MM.1S (cell line): ENCODE measurements at regions not wholly inside any gene's neighbourhood (a gene's known extent, or its start where the extent isn't known, plus 50 kb on each side); places are given as distances from the start of the nearest gene placed in this dataset.

Experiments used
- DNase-seq: peaks from one replicate; pipeline ENCODE4 v3.0.0-alpha.2; 2015
- H2AFZ ChIP-seq: fragments of 300-600 bp; sonication (generic); 2 replicates; pipeline ENCODE4 v1.6.0; 2016; ENCODE audit warnings: antibody characterized with exemption, low read length
- H3F3A ChIP-seq: fragments of 300-600 bp; sonication (generic); 2 replicates; pipeline ENCODE4 v1.6.1; 2016; ENCODE audit warnings: mild to moderate bottlenecking, antibody characterized with exemption, low read length, moderate library complexity, mixed read lengths; ENCODE audit not compliant: insufficient read depth
- H3K27ac ChIP-seq: fragments of 300-600 bp; sonication (generic); 2 replicates; pipeline ENCODE4 v1.5.1; 2016; ENCODE audit warnings: mild to moderate bottlenecking, low read length
- H3K27me3 ChIP-seq: fragments of 300-600 bp; sonication (generic); replicated peaks from 2 replicates; pipeline ENCODE4 v1.6.0; 2016; ENCODE audit warnings: low read length; ENCODE audit not compliant: insufficient read depth
- H3K36me3 ChIP-seq: fragments of 300-600 bp; sonication (generic); replicated peaks from 2 replicates; pipeline ENCODE4 v1.6.1; 2016; ENCODE audit warnings: mild to moderate bottlenecking, low read length, mixed read lengths; ENCODE audit not compliant: insufficient read depth
- H3K4me1 ChIP-seq: fragments of 300-600 bp; sonication (generic); 2 replicates; pipeline ENCODE4 v1.6.1; 2016; ENCODE audit warnings: low read length, mixed read lengths
- H3K4me2 ChIP-seq: fragments of 300-600 bp; sonication (generic); 2 replicates; pipeline ENCODE4 v1.6.0; 2016; ENCODE audit warnings: low read depth, low read length
- H3K4me3 ChIP-seq: fragments of 300-600 bp; sonication (generic); 2 replicates; pipeline ENCODE4 v1.5.1; 2016; ENCODE audit warnings: low read length, mixed read lengths
- H3K79me2 ChIP-seq: fragments of 300-600 bp; sonication (generic); 2 replicates; pipeline ENCODE4 v1.6.1; 2016; ENCODE audit warnings: mixed run types, low read length, mixed read lengths
- H3K9ac ChIP-seq: fragments of 300-600 bp; sonication (generic); 2 replicates; pipeline ENCODE4 v1.6.1; 2016; ENCODE audit warnings: low read length, mixed read lengths
- H3K9me2 ChIP-seq: fragments of 300-600 bp; sonication (generic); replicated peaks from 2 replicates; pipeline ENCODE4 v1.6.1; 2016; ENCODE audit warnings: mild to moderate bottlenecking, low read length, mixed read lengths; ENCODE audit not compliant: insufficient read depth
- H3K9me3 ChIP-seq: fragments of 300-600 bp; sonication (generic); replicated peaks from 2 replicates; pipeline ENCODE4 v1.6.1; 2016; ENCODE audit warnings: mild to moderate bottlenecking, low read length, mixed read lengths; ENCODE audit not compliant: insufficient read depth
- H4K20me1 ChIP-seq: fragments of 300-600 bp; sonication (generic); 2 replicates; pipeline ENCODE4 v1.6.1; 2016; ENCODE audit warnings: mild to moderate bottlenecking, low read length, moderate library complexity, mixed read lengths; ENCODE audit not compliant: insufficient read depth
- CTCF ChIP-seq: fragments of 300-600 bp; sonication (generic); IDR thresholded peaks from 2 replicates; pipeline ENCODE4 v1.5.1; 2016; ENCODE audit warnings: antibody characterized with exemption, low read length, mixed read lengths
- EZH2 ChIP-seq: fragments of 300-600 bp; sonication (generic); optimal IDR thresholded peaks from 2 replicates; pipeline ENCODE3; 2017; ENCODE audit warnings: low read depth, mild to moderate bottlenecking, antibody characterized with exemption, low read length, mixed read lengths
- EZH2phosphoT487 ChIP-seq: fragments of 300-600 bp; sonication (generic); IDR thresholded peaks from 2 replicates; pipeline ENCODE4 v1.6.1; 2018; ENCODE audit warnings: antibody characterized with exemption, low read length

GRCh38 chr9:118871531-118871930, 497.7 kb downstream of the BRINP1 start:
- no peaks in the 10 kb centered on the region for H3K9me3 ChIP-seq
- H3K27ac ChIP-seq, result no peak overlapping the region
- DNase-seq, result no peak
- no peaks in the 10 kb centered on the region for H3K4me1 ChIP-seq
- TF ChIP-seq CTCF, result no peak
- no peak for TF ChIP-seq EZH2
- TF ChIP-seq EZH2phosphoT487, result no peak
- H3K79me2 ChIP-seq, result no peaks in the 10 kb centered on the region
- no peaks in the 10 kb centered on the region for H4K20me1 ChIP-seq
- no peaks in the 10 kb centered on the region for H3F3A ChIP-seq
- no peaks in the 10 kb centered on the region for H3K27me3 ChIP-seq
- no peaks in the 10 kb centered on the region for H3K9me2 ChIP-seq
- no peak overlapping the region for H3K4me3 ChIP-seq
- H3K4me2 ChIP-seq, result no peak overlapping the region
- no peaks in the 10 kb centered on the region for H3K36me3 ChIP-seq
- H2AFZ ChIP-seq, result no peak overlapping the region
- H3K9ac ChIP-seq, result no peak overlapping the region

- no peak overlapping the region for H3K4me3 ChIP-seq
- H3K9me3 ChIP-seq, result no peaks in the 10 kb centered on the region
- no peaks in the 10 kb centered on the region for H3K9me2 ChIP-seq
- no peaks in the 10 kb centered on the region for H3K27me3 ChIP-seq
- H4K20me1 ChIP-seq, result no peaks in the 10 kb centered on the region
- no peaks in the 10 kb centered on the region for H3F3A ChIP-seq
- H3K27ac ChIP-seq, result no peak overlapping the region
- no peak overlapping the region for H3K4me2 ChIP-seq
- no peak for DNase-seq
- no peaks in the 10 kb centered on the region for H3K36me3 ChIP-seq
- H3K79me2 ChIP-seq, result no peaks in the 10 kb centered on the region
- H2AFZ ChIP-seq, result no peak overlapping the region
- no peak overlapping the region for H3K9ac ChIP-seq
- no peaks in the 10 kb centered on the region for H3K4me1 ChIP-seq
- TF ChIP-seq CTCF (no peak), EZH2phosphoT487 (no peak), EZH2 (no peak)
These were observed 486.6 kb downstream of the BRINP1 start for GRCh38 chr9:118882684-118883083.

GRCh38 chr9:118883411-118883810, 485.8 kb downstream of the BRINP1 start:
- no peak for DNase-seq
- Histone ChIP-seq H3K9me2 (no peaks in the 10 kb centered on the region), H3K4me1 (no peaks in the 10 kb centered on the region), H3K27me3 (no peaks in the 10 kb centered on the region), H2AFZ (no peak overlapping the region), H3K79me2 (no peaks in the 10 kb centered on the region), H3K9me3 (no peaks in the 10 kb centered on the region), H3K9ac (no peak overlapping the region), H3K36me3 (no peaks in the 10 kb centered on the region), H3K4me3 (no peak overlapping the region), H4K20me1 (no peaks in the 10 kb centered on the region), H3K27ac (no peak overlapping the region), H3K4me2 (no peak overlapping the region), H3F3A (no peaks in the 10 kb centered on the region)
- TF ChIP-seq EZH2phosphoT487 (no peak), CTCF (no peak), EZH2 (no peak)
